22Rv1 (cell line): ENCODE measurements at regions not wholly inside any gene's neighbourhood (a gene's known extent, or its start where the extent isn't known, plus 50 kb on each side); places are given as distances from the start of the nearest gene placed in this dataset.
"Not testable (repeated sequence)": the region's sequence is repeated elsewhere in the genome, so short reads cannot be mapped to it uniquely, and the experiment has no call there.

Source experiments
- ZFX ChIP-seq: fragments of 450-650 bp; IDR thresholded peaks from 2 replicates; pipeline ENCODE4 v1.6.1; 2017; ENCODE audit warnings: antibody characterized with exemption, borderline replicate concordance
- TF ChIP-seq, protein P1 (sequence below): fragments of 450-650 bp; IDR thresholded peaks from 2 replicates; pipeline ENCODE4 v1.5.1; 2017; ENCODE audit warnings: mild to moderate bottlenecking

DNA sequence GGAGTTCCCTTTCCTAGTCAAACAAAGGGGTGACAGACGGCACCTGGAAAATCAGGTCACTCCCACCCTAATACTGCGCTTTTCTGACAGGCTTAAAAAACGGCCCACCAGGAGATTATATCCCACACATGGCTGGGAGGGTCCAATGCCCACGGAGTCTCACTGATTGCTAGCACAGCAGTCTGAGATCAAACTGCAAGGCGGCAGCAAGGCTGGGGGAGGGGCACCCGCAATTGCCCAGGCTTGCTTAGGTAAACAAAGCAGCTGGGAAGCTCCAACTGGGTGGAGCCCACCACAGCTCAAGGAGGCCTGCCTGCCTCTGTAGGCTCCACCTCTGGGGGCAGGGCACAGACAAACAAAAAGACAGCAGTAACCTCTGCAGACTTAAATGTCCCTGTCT, 1032.9 kb downstream of the TDRD15 start:
- TF ChIP-seq, protein P1, sequence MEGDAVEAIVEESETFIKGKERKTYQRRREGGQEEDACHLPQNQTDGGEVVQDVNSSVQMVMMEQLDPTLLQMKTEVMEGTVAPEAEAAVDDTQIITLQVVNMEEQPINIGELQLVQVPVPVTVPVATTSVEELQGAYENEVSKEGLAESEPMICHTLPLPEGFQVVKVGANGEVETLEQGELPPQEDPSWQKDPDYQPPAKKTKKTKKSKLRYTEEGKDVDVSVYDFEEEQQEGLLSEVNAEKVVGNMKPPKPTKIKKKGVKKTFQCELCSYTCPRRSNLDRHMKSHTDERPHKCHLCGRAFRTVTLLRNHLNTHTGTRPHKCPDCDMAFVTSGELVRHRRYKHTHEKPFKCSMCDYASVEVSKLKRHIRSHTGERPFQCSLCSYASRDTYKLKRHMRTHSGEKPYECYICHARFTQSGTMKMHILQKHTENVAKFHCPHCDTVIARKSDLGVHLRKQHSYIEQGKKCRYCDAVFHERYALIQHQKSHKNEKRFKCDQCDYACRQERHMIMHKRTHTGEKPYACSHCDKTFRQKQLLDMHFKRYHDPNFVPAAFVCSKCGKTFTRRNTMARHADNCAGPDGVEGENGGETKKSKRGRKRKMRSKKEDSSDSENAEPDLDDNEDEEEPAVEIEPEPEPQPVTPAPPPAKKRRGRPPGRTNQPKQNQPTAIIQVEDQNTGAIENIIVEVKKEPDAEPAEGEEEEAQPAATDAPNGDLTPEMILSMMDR: not testable (repeated sequence)
- TF ChIP-seq ZFX: not testable (repeated sequence)
